ENCODE measurements at regions not wholly inside any gene's neighbourhood (a gene's known extent, or its start where the extent isn't known, plus 50 kb on each side); places are given as distances from the start of the nearest gene placed in this dataset.

GRCh38 chr16:79997257-79997656 is 396.7 kb upstream of the MAF start:
- TF ChIP-seq CTCF (IDR thresholded peaks at IDR 0.05; ENCODE audit: extremely low read depth in 1 of 2, insufficient read depth in 1 of 2, low read depth in 1 of 2, low read length in 2 of 2) (peak in 1 of 2 donors; percentile 26), FOS (IDR thresholded peaks at IDR 0.05; ENCODE audit: borderline replicate concordance, insufficient read depth, low read length) (no peak), GATA2 (IDR thresholded peaks at IDR 0.05; ENCODE audit: insufficient read depth, insufficient read length, low read depth, low read length) (no peak), MYC (IDR thresholded peaks at IDR 0.05; ENCODE audit: low read depth, low read length) (no peak), POLR2A (IDR thresholded peaks at IDR 0.05; ENCODE audit: low read depth, low read length) (no peak)
- no peak overlapping the region for H3K27ac ChIP-seq (ENCODE audit: insufficient read depth, low read depth, low read length)
- CTCF ChIA-PET = interaction anchor here (0.7 to 3.7 kb wide), 9 partner anchors 11 to 529 kb away, joined by 3 to 41 read pairs (median 4); no protein-coding TSS in a partner anchor
- H3K9me1 ChIP-seq (replicated peaks; ENCODE audit: control insufficient read depth, extremely low read depth, insufficient read depth, low read length) = no peaks in the 10 kb centered on the region
- H3K27me3 ChIP-seq (ENCODE audit: control insufficient read depth in 2 of 2, insufficient read depth in 2 of 2, low read length in 2 of 2) = no peaks in the 10 kb centered on the region
- BruUV-seq (replicated peaks) = no TSS peak
- H3K4me1 ChIP-seq (ENCODE audit: control insufficient read depth, extremely low read depth, insufficient read depth, low read length) = no peaks in the 10 kb centered on the region
- no peak overlapping the region for H3K4me3 ChIP-seq (replicated peaks in 1 of 3; ENCODE audit: insufficient read depth in 1 of 3, low read depth in 1 of 3, low read length in 3 of 3)
- dilution Hi-C loops (cut with MboI; ENCODE audit: extremely low pct_ligation_motif_present, low sequenced_read_pairs) (no loop called here), intact Hi-C loops (cut with micrococcal nuclease) (loop anchor here (1.0 to 10.0 kb wide), 5 partner anchors 88 to 529 kb away; no protein-coding TSS in a partner anchor)
- no peak for FAIRE-seq
- DNase-seq (ENCODE audit: low read depth, low spot score) = peak; percentile 3
- H3K9ac ChIP-seq (replicated peaks; ENCODE audit: extremely low read depth, insufficient read depth, low read length) = no peak overlapping the region
- H3K79me2 ChIP-seq (ENCODE audit: control insufficient read depth, insufficient read depth, low read length) = no peaks in the 10 kb centered on the region
- no peak overlapping the region for H2AFZ ChIP-seq (ENCODE audit: low read depth, low read length)
- H3K9me3 ChIP-seq (replicated peaks; ENCODE audit: control insufficient read depth, insufficient read depth, low read length) = no peaks in the 10 kb centered on the region
- POLR2A ChIA-PET = no interaction called here
- H3K36me3 ChIP-seq (ENCODE audit: control insufficient read depth in 2 of 2, extremely low read depth in 1 of 2, insufficient read depth in 2 of 2, low read length in 2 of 2) = no peaks in the 10 kb centered on the region
- H3K4me2 ChIP-seq (ENCODE audit: insufficient read depth, low read length) = no peak overlapping the region
- no peaks in the 10 kb centered on the region for H4K20me1 ChIP-seq (replicated peaks; ENCODE audit: control insufficient read depth, extremely low read depth, insufficient read depth, low read length)

- no peak for TF ChIP-seq MAX (IDR thresholded peaks at IDR 0.05; ENCODE audit: insufficient read depth, insufficient read length)
- TF ChIP-seq JUN (IDR thresholded peaks at IDR 0.05; ENCODE audit: borderline replicate concordance, insufficient read depth, insufficient read length, low read depth) = no peak
- TF ChIP-seq MYC (IDR thresholded peaks at IDR 0.05; ENCODE audit: low read depth, low read length) = no peak
- no peak for TF ChIP-seq POLR2A (IDR thresholded peaks at IDR 0.05; ENCODE audit: low read depth, low read length)
- no peak for TF ChIP-seq FOS (IDR thresholded peaks at IDR 0.05; ENCODE audit: borderline replicate concordance, insufficient read depth, low read length)
- TF ChIP-seq CTCF (IDR thresholded peaks at IDR 0.05; ENCODE audit: extremely low read depth in 1 of 2, insufficient read depth in 1 of 2, low read depth in 1 of 2, low read length in 2 of 2) = no peak
- Histone ChIP-seq H3K9me3 (replicated peaks; ENCODE audit: control insufficient read depth, insufficient read depth, low read length) (no peaks in the 10 kb centered on the region), H3K4me1 (ENCODE audit: control insufficient read depth, extremely low read depth, insufficient read depth, low read length) (no peaks in the 10 kb centered on the region), H3K27ac (ENCODE audit: insufficient read depth, low read depth, low read length) (no peak overlapping the region), H3K4me3 (replicated peaks in 1 of 3; ENCODE audit: insufficient read depth in 1 of 3, low read depth in 1 of 3, low read length in 3 of 3) (no peak overlapping the region), H3K79me2 (ENCODE audit: control insufficient read depth, insufficient read depth, low read length) (no peaks in the 10 kb centered on the region), H2AFZ (ENCODE audit: low read depth, low read length) (no peak overlapping the region), H4K20me1 (replicated peaks; ENCODE audit: control insufficient read depth, extremely low read depth, insufficient read depth, low read length) (no peaks in the 10 kb centered on the region), H3K36me3 (ENCODE audit: control insufficient read depth in 2 of 2, extremely low read depth in 1 of 2, insufficient read depth in 2 of 2, low read length in 2 of 2) (no peaks in the 10 kb centered on the region), H3K9me1 (replicated peaks; ENCODE audit: control insufficient read depth, extremely low read depth, insufficient read depth, low read length) (no peaks in the 10 kb centered on the region), H3K27me3 (ENCODE audit: control insufficient read depth in 2 of 2, insufficient read depth in 2 of 2, low read length in 2 of 2) (no peaks in the 10 kb centered on the region), H3K4me2 (ENCODE audit: insufficient read depth, low read length) (no peak overlapping the region), H3K9ac (replicated peaks; ENCODE audit: extremely low read depth, insufficient read depth, low read length) (no peak overlapping the region)
- intact Hi-C loops (cut with micrococcal nuclease) = loop anchor here (2.0 to 10.0 kb wide), 2 partner anchors 88 to 322 kb away; no protein-coding TSS in a partner anchor
- ChIA-PET POLR2A (no interaction called here), CTCF (interaction anchor here (1.5 to 3.7 kb wide), 3 partner anchors 12 to 470 kb away, joined by 4 to 41 read pairs (median 37); no protein-coding TSS in a partner anchor)
- dilution Hi-C loops (cut with MboI; ENCODE audit: extremely low pct_ligation_motif_present, low sequenced_read_pairs) = no loop called here
- no TSS peak for BruUV-seq (replicated peaks)
- no peak for DNase-seq (ENCODE audit: low read depth, low spot score)
- no peak for FAIRE-seq
These were observed 395.8 kb upstream of the MAF start for GRCh38 chr16:79996321-79996720.

Measured in endothelial cell of umbilical vein (primary cell).